Epithelial cell of proximal tubule (primary cell): ENCODE measurements at regions not wholly inside any gene's neighbourhood (a gene's known extent, or its start where the extent isn't known, plus 50 kb on each side); places are given as distances from the start of the nearest gene placed in this dataset.

Source experiments
- DNase-seq: peaks from one replicate; pipeline ENCODE4 v3.0.0-alpha.2; 2011; ENCODE audit warnings: low read depth
- H3K4me3 ChIP-seq: 2 replicates; pipeline ENCODE4 v1.5.1; 2011; ENCODE audit warnings: low read depth, mild to moderate bottlenecking, low read length
- TF ChIP-seq, protein P1 (sequence below): conservative IDR thresholded peaks from 2 replicates; pipeline ENCODE4 v1.5.1; 2012; ENCODE audit warnings: low read depth, mild to moderate bottlenecking, low read length

DNA sequence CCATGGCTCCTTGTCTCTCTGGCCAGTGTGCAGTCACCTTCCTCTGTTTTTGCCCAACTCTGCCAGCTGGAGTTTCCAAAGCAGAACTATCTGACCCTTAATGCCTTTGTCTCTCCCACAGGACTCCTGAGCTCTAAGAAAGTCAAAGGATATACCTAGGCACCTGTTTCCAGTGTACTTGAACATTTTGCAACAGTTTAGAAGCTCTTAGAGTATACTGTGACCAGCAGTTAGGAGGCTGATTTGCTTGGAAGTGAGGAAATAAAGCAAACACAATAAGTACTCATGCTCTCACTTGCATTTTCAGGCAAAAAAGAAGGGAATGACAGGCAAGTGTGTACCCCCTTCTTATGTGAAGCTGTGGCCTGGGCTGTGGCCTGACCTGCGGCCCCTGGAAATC, 204.3 kb upstream of the PLET1 start:
- no peak overlapping the region for H3K4me3 ChIP-seq
- DNase-seq, result no peak
- TF ChIP-seq, protein P1, sequence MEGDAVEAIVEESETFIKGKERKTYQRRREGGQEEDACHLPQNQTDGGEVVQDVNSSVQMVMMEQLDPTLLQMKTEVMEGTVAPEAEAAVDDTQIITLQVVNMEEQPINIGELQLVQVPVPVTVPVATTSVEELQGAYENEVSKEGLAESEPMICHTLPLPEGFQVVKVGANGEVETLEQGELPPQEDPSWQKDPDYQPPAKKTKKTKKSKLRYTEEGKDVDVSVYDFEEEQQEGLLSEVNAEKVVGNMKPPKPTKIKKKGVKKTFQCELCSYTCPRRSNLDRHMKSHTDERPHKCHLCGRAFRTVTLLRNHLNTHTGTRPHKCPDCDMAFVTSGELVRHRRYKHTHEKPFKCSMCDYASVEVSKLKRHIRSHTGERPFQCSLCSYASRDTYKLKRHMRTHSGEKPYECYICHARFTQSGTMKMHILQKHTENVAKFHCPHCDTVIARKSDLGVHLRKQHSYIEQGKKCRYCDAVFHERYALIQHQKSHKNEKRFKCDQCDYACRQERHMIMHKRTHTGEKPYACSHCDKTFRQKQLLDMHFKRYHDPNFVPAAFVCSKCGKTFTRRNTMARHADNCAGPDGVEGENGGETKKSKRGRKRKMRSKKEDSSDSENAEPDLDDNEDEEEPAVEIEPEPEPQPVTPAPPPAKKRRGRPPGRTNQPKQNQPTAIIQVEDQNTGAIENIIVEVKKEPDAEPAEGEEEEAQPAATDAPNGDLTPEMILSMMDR, result no peak

DNA sequence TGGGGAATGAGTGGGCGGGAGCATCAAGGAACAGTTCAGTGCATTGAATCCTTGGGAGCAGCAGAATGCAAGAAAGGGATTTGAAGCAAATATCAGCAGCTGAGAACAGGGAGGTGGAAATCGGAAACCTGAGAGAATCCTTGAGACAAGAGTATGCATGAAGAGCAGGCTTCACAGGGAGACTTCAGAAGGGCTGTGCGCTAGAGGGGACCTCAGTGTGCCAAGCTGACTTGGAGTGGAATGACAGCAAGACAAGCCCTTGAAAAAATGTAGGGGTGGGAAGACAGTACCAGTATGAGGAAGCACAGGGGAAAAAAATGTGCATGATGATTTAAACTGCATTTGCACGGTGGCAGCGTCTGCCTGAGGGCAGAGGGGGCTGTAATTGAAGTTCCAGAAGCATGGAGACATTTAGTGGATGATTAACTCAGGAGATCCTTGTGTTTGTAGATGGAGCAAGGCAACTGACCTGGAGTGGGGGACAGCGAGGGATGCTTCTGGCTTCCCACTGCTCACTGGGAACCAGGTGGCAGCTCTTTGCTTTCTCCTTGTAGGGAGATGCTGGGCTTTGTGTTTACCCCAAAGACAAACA, 204.9 kb upstream of the PLET1 start:
- DNase-seq, result no peak
- TF ChIP-seq, protein P1, result no peak
- H3K4me3 ChIP-seq, result no peak overlapping the region

DNA sequence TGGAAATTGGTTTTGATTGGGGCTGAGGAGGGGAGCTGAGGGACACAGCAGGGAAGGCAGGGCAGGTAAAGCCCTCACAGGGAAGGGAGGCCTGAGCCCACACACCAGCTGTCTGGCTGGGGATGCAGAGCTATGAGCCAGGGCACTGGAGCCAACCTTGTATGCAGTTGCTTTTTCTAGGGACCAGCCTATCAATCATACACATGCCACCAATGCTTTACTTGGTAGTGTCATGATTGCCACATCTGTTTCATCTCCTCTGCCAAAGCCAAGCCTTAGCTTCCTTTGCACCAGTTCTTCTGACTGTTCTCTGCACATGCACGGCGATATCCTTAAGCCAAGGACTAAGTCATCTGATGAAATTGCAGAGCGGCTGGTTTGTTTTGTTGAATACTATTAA, 207.1 kb upstream of the PLET1 start:
- no peak overlapping the region for H3K4me3 ChIP-seq
- DNase-seq, result no peak
- TF ChIP-seq, protein P1, result no peak

DNA sequence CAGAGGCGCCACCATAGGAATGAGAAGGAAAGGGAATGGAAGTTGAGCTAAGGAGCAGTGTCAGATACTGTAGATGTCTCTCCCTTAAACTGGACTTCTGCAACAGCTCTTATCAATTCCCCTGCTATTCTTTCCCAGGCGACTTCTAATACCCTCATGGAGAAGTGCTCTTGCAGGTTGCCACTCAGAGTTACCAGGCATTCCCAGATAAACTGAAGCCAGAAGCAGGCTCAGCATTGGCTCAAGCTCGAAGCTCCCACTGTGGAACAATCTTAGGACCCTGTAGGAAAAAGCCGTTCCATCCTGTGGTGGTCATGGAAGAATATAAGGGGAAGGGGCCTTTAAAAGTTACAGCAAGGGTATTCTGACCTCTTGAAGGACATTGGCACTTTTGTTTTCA, 208.7 kb upstream of the PLET1 start:
- DNase-seq, result no peak
- TF ChIP-seq, protein P1, result no peak

DNA sequence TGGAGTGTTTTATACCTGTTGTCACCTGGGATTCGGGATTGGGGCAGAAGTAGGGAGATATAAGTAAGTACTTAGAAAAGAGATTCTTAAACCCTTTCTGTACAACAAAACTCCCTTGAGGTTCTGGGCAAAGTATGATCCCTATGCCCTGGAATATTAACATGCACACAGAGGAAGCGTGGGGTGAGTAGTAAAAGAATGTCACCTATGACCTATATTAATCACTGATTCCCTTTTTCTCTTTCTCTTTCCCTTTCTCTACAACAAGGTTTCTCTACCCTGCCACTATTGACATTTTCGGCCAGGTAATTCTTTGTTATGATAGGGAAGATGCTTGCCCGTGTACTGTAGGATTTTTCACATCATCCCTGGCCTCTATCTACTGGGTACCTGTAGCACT, 209.7 kb upstream of the PLET1 start:
- H3K4me3 ChIP-seq, result no peak overlapping the region
- TF ChIP-seq, protein P1, result no peak
- no peak for DNase-seq

More for the DNA sequence above, 208.7 kb upstream of the PLET1 start:
- H3K4me3 ChIP-seq, result no peak overlapping the region

DNA sequence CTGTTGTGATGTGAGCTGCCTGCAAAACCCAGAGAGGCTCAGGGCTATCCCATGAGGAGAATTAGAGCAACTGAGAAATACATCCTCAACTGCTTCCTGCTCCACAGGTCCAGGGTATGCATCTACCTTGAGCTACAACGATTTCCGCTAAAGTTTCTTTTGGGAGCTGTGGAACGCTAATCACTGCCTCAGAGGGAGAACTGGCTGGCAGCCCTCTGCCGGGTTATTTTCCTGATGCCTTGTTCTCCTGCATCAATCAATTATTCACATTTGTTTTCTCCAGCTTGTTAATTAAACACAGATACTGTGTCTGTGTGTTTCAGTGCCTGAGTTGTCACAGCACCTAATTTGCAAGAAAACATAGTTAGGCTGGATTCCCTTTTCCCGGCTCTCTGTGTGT, 211.1 kb upstream of the PLET1 start:
- DNase-seq, result no peak
- H3K4me3 ChIP-seq, result no peak overlapping the region
- TF ChIP-seq, protein P1, result no peak

DNA sequence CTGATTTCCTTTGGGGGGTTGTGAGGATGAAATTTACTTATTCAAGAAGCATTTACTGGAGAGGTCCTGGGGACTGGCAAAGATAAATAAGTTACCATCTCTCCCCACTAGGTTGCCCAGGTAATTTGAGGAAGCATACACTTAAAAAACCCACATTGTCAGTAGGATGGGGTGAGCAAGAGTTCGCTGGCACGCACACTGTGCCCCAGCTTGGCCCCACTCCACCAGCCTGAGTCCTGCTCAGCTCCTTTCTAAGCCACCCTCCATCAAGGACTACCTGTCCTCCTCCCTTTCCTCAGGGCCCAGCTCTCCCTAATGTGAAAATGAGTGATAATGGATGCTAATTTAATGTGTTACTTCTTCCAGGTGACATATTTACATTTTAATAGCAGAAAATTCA, 216.5 kb upstream of the PLET1 start:
- no peak for DNase-seq
- no peak overlapping the region for H3K4me3 ChIP-seq
- TF ChIP-seq, protein P1, result no peak
